ENCODE measurements at regions not wholly inside any gene's neighbourhood (a gene's known extent, or its start where the extent isn't known, plus 50 kb on each side); places are given as distances from the start of the nearest gene placed in this dataset.

DNA sequence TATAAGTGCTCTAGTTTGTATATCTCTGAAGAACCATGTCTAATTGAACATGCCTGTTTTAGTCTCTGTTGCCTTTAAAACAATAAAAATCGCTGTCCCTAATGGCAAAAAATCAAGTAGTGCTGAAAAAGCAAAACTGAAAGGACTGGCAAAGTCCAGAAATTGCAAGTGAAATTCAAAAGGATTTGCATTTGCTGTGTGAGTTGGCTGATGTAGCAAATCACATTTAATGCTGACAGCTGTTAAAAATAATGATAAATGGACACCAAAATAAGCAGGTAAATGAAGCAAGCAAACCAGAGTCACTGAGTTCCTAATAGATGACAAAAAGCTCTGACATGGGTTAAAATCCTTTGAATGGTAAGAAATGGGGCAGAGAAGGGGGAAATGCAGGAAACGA lies 874.1 kb downstream of the GRM8 start:
- no peaks in the 10 kb centered on the region for H3K36me3 Mint-ChIP-seq
- H3K27ac Mint-ChIP-seq: no peak overlapping the region
- no peaks in the 10 kb centered on the region for H3K4me1 Mint-ChIP-seq (ENCODE audit: unreplicated experiment)
- no peaks in the 10 kb centered on the region for H3K9me3 Mint-ChIP-seq
- no peak for DNase-seq (ENCODE audit: extremely low spot score, unreplicated experiment)
- no peaks in the 10 kb centered on the region for H3K27me3 Mint-ChIP-seq
- no peak for TF ChIP-seq CTCF (conservative IDR thresholded peaks at IDR 0.05)
- H3K4me3 Mint-ChIP-seq: no peak overlapping the region

- H3K4me1 Mint-ChIP-seq (ENCODE audit: unreplicated experiment): no peaks in the 10 kb centered on the region
- H3K4me3 Mint-ChIP-seq: no peak overlapping the region
- no peaks in the 10 kb centered on the region for H3K36me3 Mint-ChIP-seq
- no peak for DNase-seq (ENCODE audit: extremely low spot score, unreplicated experiment)
- no peaks in the 10 kb centered on the region for H3K9me3 Mint-ChIP-seq
- H3K27ac Mint-ChIP-seq: no peak overlapping the region
- no peaks in the 10 kb centered on the region for H3K27me3 Mint-ChIP-seq
- no peak for TF ChIP-seq CTCF (conservative IDR thresholded peaks at IDR 0.05)
Observed at GRCh38 chr7:126370038-126370668, 882.6 kb downstream of the GRM8 start.

GRCh38 chr7:126362746-126363145 lies 890.0 kb downstream of the GRM8 start:
- Mint-ChIP-seq H3K36me3 (no peaks in the 10 kb centered on the region), H3K9me3 (no peaks in the 10 kb centered on the region), H3K4me1 (ENCODE audit: unreplicated experiment) (no peaks in the 10 kb centered on the region), H3K27ac (no peak overlapping the region), H3K27me3 (no peaks in the 10 kb centered on the region), H3K4me3 (no peak overlapping the region)
- no peak for TF ChIP-seq CTCF (conservative IDR thresholded peaks at IDR 0.05)
- DNase-seq (ENCODE audit: extremely low spot score, unreplicated experiment): no peak

- H3K4me1 Mint-ChIP-seq (ENCODE audit: unreplicated experiment): no peaks in the 10 kb centered on the region
- H3K9me3 Mint-ChIP-seq: no peaks in the 10 kb centered on the region
- no peaks in the 10 kb centered on the region for H3K27me3 Mint-ChIP-seq
- no peak overlapping the region for H3K4me3 Mint-ChIP-seq
- no peaks in the 10 kb centered on the region for H3K36me3 Mint-ChIP-seq
- H3K27ac Mint-ChIP-seq: no peak overlapping the region
- no peak for TF ChIP-seq CTCF (conservative IDR thresholded peaks at IDR 0.05)
- DNase-seq (ENCODE audit: extremely low spot score, unreplicated experiment): no peak
Observed at GRCh38 chr7:126361183-126361582, 891.6 kb downstream of the GRM8 start.

- Mint-ChIP-seq H3K27me3 (no peaks in the 10 kb centered on the region), H3K9me3 (no peaks in the 10 kb centered on the region), H3K36me3 (no peaks in the 10 kb centered on the region), H3K4me3 (no peak overlapping the region), H3K27ac (no peak overlapping the region), H3K4me1 (ENCODE audit: unreplicated experiment) (no peaks in the 10 kb centered on the region)
- no peak for TF ChIP-seq CTCF (conservative IDR thresholded peaks at IDR 0.05)
- DNase-seq (ENCODE audit: extremely low spot score, unreplicated experiment): no peak
Observed at GRCh38 chr7:126339813-126340212, 912.9 kb downstream of the GRM8 start.

DNA sequence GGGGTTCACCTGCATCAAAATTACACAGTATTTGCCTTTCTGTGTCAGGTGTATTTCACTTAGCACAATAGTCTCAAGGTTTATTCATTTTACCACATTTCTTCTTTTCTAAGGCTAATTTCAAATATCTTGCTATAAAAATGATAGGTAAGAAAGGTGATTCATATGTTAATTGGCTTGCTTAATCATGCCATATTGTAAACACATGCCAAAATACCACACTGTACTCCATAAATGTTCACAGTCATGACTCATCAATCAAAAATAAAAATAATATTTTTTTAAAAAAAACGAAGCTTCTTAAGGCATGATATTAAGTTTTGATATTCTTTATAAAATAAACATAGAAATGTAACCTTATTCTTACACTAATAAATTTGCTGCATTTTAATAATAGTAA lies 947.1 kb downstream of the GRM8 start:
- H3K27me3 Mint-ChIP-seq: no peaks in the 10 kb centered on the region
- H3K9me3 Mint-ChIP-seq: no peaks in the 10 kb centered on the region
- no peak for TF ChIP-seq CTCF (conservative IDR thresholded peaks at IDR 0.05)
- H3K4me3 Mint-ChIP-seq: no peak overlapping the region
- H3K27ac Mint-ChIP-seq: no peak overlapping the region
- DNase-seq (ENCODE audit: extremely low spot score, unreplicated experiment): no peak
- H3K36me3 Mint-ChIP-seq: no peaks in the 10 kb centered on the region
- no peaks in the 10 kb centered on the region for H3K4me1 Mint-ChIP-seq (ENCODE audit: unreplicated experiment)

Measured in type B pancreatic cell (in vitro differentiated cells).